H1 (cell line): ENCODE measurements at regions not wholly inside any gene's neighbourhood (a gene's known extent, or its start where the extent isn't known, plus 50 kb on each side); places are given as distances from the start of the nearest gene placed in this dataset.

ENCODE experiments used
- CTCF ChIA-PET: fragments of 300-600 bp; sonication (Branson Sonifier 250); formaldehyde crosslinking; loops from one replicate; lab custom pipeline; 2021; ENCODE audit not compliant: partially characterized antibody; lab: Charles Lee
- POLR2A ChIA-PET: fragments of 300-600 bp; sonication (Branson Sonifier 250); formaldehyde crosslinking; loops from one replicate; lab custom pipeline; 2021; ENCODE audit warnings: inconsistent platforms; ENCODE audit not compliant: partially characterized antibody; lab: Charles Lee
- DNase-seq, 2 experiments: peaks; one replicate each; pipeline versions ENCODE4 v3.0.0 to v3.0.0-alpha.2; 2010 to 2022; ENCODE audit warnings: low spot score in 2 of 2, low read depth in 1 of 2, mixed read lengths in 1 of 2
- FAIRE-seq: peaks from 2 replicates; lab custom pipeline; 2011; peaks lifted over from hg19 to GRCh38; lab: Jason Lieb, UNC
- H2AFZ ChIP-seq: 2 replicates; pipeline ENCODE4 v1.8.1; 2012; ENCODE audit warnings: low read length, inconsistent platforms
- H2AK5ac ChIP-seq: 2 replicates; pipeline ENCODE4 v1.6.1; 2013; ENCODE audit warnings: low read depth, low read length
- H2BK120ac ChIP-seq: replicated peaks from 2 replicates; pipeline ENCODE3; 2013; ENCODE audit warnings: low read depth, low read length, inconsistent platforms
- H2BK12ac ChIP-seq: 2 replicates; pipeline ENCODE4 v1.6.1; 2013; ENCODE audit warnings: low read depth, low read length
- H2BK15ac ChIP-seq: 2 replicates; pipeline ENCODE4 v1.6.1; 2013; ENCODE audit warnings: low read length
- H2BK20ac ChIP-seq: 2 replicates; pipeline ENCODE4 v1.6.1; 2013; ENCODE audit warnings: low read length
- H2BK5ac ChIP-seq: 2 replicates; pipeline ENCODE4 v1.6.1; 2013; ENCODE audit warnings: low read depth, low read length
- H3K14ac ChIP-seq: 2 replicates; pipeline ENCODE4 v1.6.1; 2013; ENCODE audit warnings: inconsistent platforms; ENCODE audit not compliant: insufficient read length
- H3K18ac ChIP-seq: 2 replicates; pipeline ENCODE4 v1.6.1; 2013; ENCODE audit warnings: low read length; ENCODE audit errors: extremely low read depth
- H3K23ac ChIP-seq: 2 replicates; pipeline ENCODE4 v1.6.1; 2013; ENCODE audit warnings: inconsistent platforms; ENCODE audit not compliant: insufficient read length
- H3K23me2 ChIP-seq: 2 replicates; pipeline ENCODE4 v1.6.1; 2013; ENCODE audit warnings: low read depth, low read length
- H3K27ac ChIP-seq: 2 replicates; pipeline ENCODE4 v1.6.1; 2011; ENCODE audit warnings: low read depth, low read length, inconsistent platforms
- H3K27me3 ChIP-seq, 4 experiments: replicated peaks in 1 of 4; 1 replicate in 1 of 4; 2 replicates in 3 of 4; pipeline versions ENCODE4 v1.6.1 to v1.8.1; 2011 to 2013; ENCODE audit warnings: low read length in 3 of 4, mild to moderate bottlenecking in 3 of 4, inconsistent platforms in 2 of 4, mixed read lengths in 2 of 4, moderate library complexity in 1 of 4; ENCODE audit not compliant: control insufficient read depth in 3 of 4, insufficient read depth in 3 of 4; ENCODE audit errors: extremely low read depth in 1 of 4
- H3K36me3 ChIP-seq, 4 experiments: 2 replicates each; pipeline versions ENCODE4 v1.6.1 to v1.8.1; 2011 to 2013; ENCODE audit warnings: mild to moderate bottlenecking in 4 of 4, low read length in 3 of 4, moderate library complexity in 2 of 4, control low read depth in 1 of 4, inconsistent platforms in 1 of 4; ENCODE audit not compliant: insufficient read depth in 4 of 4, control insufficient read depth in 2 of 4
- H3K4ac ChIP-seq: replicated peaks from 2 replicates; pipeline ENCODE3; 2013; ENCODE audit warnings: low read length, low read depth, mixed read lengths, inconsistent platforms; ENCODE audit not compliant: insufficient read length
- H3K4me1 ChIP-seq, 4 experiments: replicated peaks in 1 of 4; 1 replicate in 1 of 4; 2 replicates in 3 of 4; pipeline versions ENCODE4 v1.6.1 to v1.8.1; 2011 to 2013; ENCODE audit warnings: low read length in 3 of 4, inconsistent platforms in 2 of 4, mixed read lengths in 1 of 4; ENCODE audit not compliant: insufficient read depth in 4 of 4, control insufficient read depth in 3 of 4
- H3K4me2 ChIP-seq, 2 experiments: 2 replicates each; pipeline versions ENCODE4 v1.6.1 to v1.8.1; 2011 to 2013; ENCODE audit warnings: low read depth in 2 of 2, low read length in 2 of 2, control low read depth in 1 of 2, inconsistent platforms in 1 of 2, mild to moderate bottlenecking in 1 of 2; ENCODE audit not compliant: insufficient read depth in 1 of 2
- H3K4me3 ChIP-seq, 4 experiments: fragments of 200-600, 300-600 bp in 1 of 4; sonication (generic), shearing (Covaris generic), sonication (Bioruptor Twin) in 1 of 4; 2 replicates each; pipeline versions ENCODE4 v1.5.1 to v1.8.1; 2011 to 2016; ENCODE audit warnings: low read length in 4 of 4, low read depth in 3 of 4, control low read depth in 2 of 4, inconsistent platforms in 2 of 4, mild to moderate bottlenecking in 2 of 4, mixed read lengths in 1 of 4, moderate library complexity in 1 of 4; ENCODE audit not compliant: insufficient read depth in 2 of 4; ENCODE audit errors: extremely low read depth in 1 of 4
- H3K56ac ChIP-seq: replicated peaks from 2 replicates; pipeline ENCODE3; 2013; ENCODE audit warnings: low read depth, mild to moderate bottlenecking, mixed read lengths, low read length, inconsistent platforms; ENCODE audit not compliant: insufficient read length
- H3K79me1 ChIP-seq: 2 replicates; pipeline ENCODE4 v1.6.1; 2013; ENCODE audit warnings: low read depth, low read length, control low read depth
- H3K79me2 ChIP-seq, 2 experiments: 2 replicates each; pipeline versions ENCODE4 v1.6.1 to v1.8.1; 2012 to 2013; ENCODE audit warnings: low read length in 2 of 2, mild to moderate bottlenecking in 2 of 2, inconsistent platforms in 1 of 2; ENCODE audit not compliant: insufficient read depth in 2 of 2, control insufficient read depth in 1 of 2
- H3K9ac ChIP-seq, 4 experiments: replicated peaks in 1 of 4; 1 replicate in 1 of 4; 2 replicates in 3 of 4; pipeline versions ENCODE4 v1.6.1 to v1.8.1; 2011 to 2013; ENCODE audit warnings: low read depth in 3 of 4, low read length in 3 of 4, control low read depth in 2 of 4, mild to moderate bottlenecking in 2 of 4, moderate library complexity in 2 of 4, inconsistent platforms in 1 of 4; ENCODE audit errors: extremely low read depth in 1 of 4
- H3K9me3 ChIP-seq, 2 experiments: 2 replicates each; pipeline versions ENCODE4 v1.6.1 to v1.8.1; 2012 to 2013; ENCODE audit warnings: mild to moderate bottlenecking in 2 of 2, moderate library complexity in 2 of 2, control low read depth in 1 of 2, inconsistent platforms in 1 of 2, low read depth in 1 of 2, low read length in 1 of 2, mixed read lengths in 1 of 2; ENCODE audit not compliant: insufficient read depth in 2 of 2
- H4K20me1 ChIP-seq, 2 experiments: replicated peaks in 1 of 2; 2 replicates each; pipeline versions ENCODE3 to v1.8.1; 2011 to 2013; ENCODE audit warnings: inconsistent platforms in 2 of 2, low read length in 2 of 2, mild to moderate bottlenecking in 1 of 2; ENCODE audit not compliant: insufficient read depth in 2 of 2, control insufficient read depth in 1 of 2
- H4K5ac ChIP-seq: 2 replicates; pipeline ENCODE4 v1.6.1; 2013; ENCODE audit warnings: low read length, low read depth, mixed read lengths, inconsistent platforms; ENCODE audit not compliant: insufficient read length
- H4K8ac ChIP-seq: 2 replicates; pipeline ENCODE4 v1.8.0; 2013; ENCODE audit warnings: mild to moderate bottlenecking, moderate library complexity, low read length, inconsistent platforms; ENCODE audit not compliant: insufficient read depth; ENCODE audit errors: extremely low read depth
- H4K91ac ChIP-seq: replicated peaks from 2 replicates; pipeline ENCODE3; 2013; ENCODE audit warnings: low read length, mixed read lengths, inconsistent platforms; ENCODE audit not compliant: insufficient read length
- ATF3 ChIP-seq: IDR thresholded peaks from 2 replicates; pipeline ENCODE4 v1.6.1; 2011; ENCODE audit warnings: low read depth, mild to moderate bottlenecking, low read length; ENCODE audit not compliant: insufficient read depth
- EGR1 ChIP-seq: IDR thresholded peaks from 2 replicates; pipeline ENCODE4 v1.6.1; 2011; ENCODE audit warnings: low read depth, low read length, borderline replicate concordance
- KDM4A ChIP-seq: IDR thresholded peaks from one replicate; pipeline ENCODE4 v1.7.1; 2012; ENCODE audit warnings: low read depth, mild to moderate bottlenecking, moderate library complexity, low read length, inconsistent platforms; ENCODE audit not compliant: severe bottlenecking
- NANOG ChIP-seq: IDR thresholded peaks from 2 replicates; pipeline ENCODE4 v1.6.1; 2011; ENCODE audit warnings: low read length, low read depth, mild to moderate bottlenecking, inconsistent platforms; ENCODE audit not compliant: insufficient read depth, poor library complexity, severe bottlenecking
- NRF1 ChIP-seq: IDR thresholded peaks from 2 replicates; pipeline ENCODE4 v1.6.1; 2011; ENCODE audit warnings: mild to moderate bottlenecking, low read depth, low read length, improper control_type of control experiment
- TAF1 ChIP-seq: IDR thresholded peaks from 2 replicates; pipeline ENCODE4 v1.6.1; 2011; ENCODE audit warnings: mild to moderate bottlenecking, low read depth, low read length

GRCh38 chrY:12615733-12616446 lies 85.1 kb upstream of the USP9Y start:
- no peak overlapping the region for H2AK5ac ChIP-seq
- no peaks in the 10 kb centered on the region for H3K79me2 ChIP-seq
- no peak overlapping the region for H3K4me2 ChIP-seq
- no peaks in the 10 kb centered on the region for H3K27me3 ChIP-seq
- POLR2A ChIA-PET = no interaction called here
- H3K56ac ChIP-seq = no peak overlapping the region
- H3K9me3 ChIP-seq = no peaks in the 10 kb centered on the region
- CTCF ChIA-PET = no interaction called here
- H4K91ac ChIP-seq = no peak overlapping the region
- no peaks in the 10 kb centered on the region for H3K36me3 ChIP-seq
- H2BK20ac ChIP-seq = no peak overlapping the region
- DNase-seq (no peak), FAIRE-seq (no peak)
- H3K14ac ChIP-seq = no peak overlapping the region
- H2BK120ac ChIP-seq = no peak overlapping the region
- no peak overlapping the region for H4K5ac ChIP-seq
- no peak overlapping the region for H2BK15ac ChIP-seq
- no peak overlapping the region for H3K18ac ChIP-seq
- H2BK5ac ChIP-seq = no peak overlapping the region
- H2AFZ ChIP-seq = no peak overlapping the region
- no peaks in the 10 kb centered on the region for H4K20me1 ChIP-seq
- no peak for TF ChIP-seq ATF3
- TF ChIP-seq NRF1 = no peak
- TF ChIP-seq EGR1 = no peak
- TF ChIP-seq NANOG = no peak
- TF ChIP-seq TAF1 = no peak
- TF ChIP-seq KDM4A = no peak
- no peak overlapping the region for H3K23ac ChIP-seq
- H3K9ac ChIP-seq = no peak overlapping the region
- H2BK12ac ChIP-seq = no peak overlapping the region
- H3K79me1 ChIP-seq = no peaks in the 10 kb centered on the region
- H4K8ac ChIP-seq = no peak overlapping the region
- no peaks in the 10 kb centered on the region for H3K4me1 ChIP-seq
- no peak overlapping the region for H3K27ac ChIP-seq
- H3K4me3 ChIP-seq = no peak overlapping the region
- no peak overlapping the region for H3K4ac ChIP-seq
- H3K23me2 ChIP-seq = no peaks in the 10 kb centered on the region
